Uterus (tissue), 3 donors: ENCODE measurements at regions not wholly inside any gene's neighbourhood (a gene's known extent, or its start where the extent isn't known, plus 50 kb on each side); places are given as distances from the start of the nearest gene placed in this dataset.
"Not testable (repeated sequence)": the region's sequence is repeated elsewhere in the genome, so short reads cannot be mapped to it uniquely, and the experiment has no call there.

ENCODE experiments used
- DNase-seq, 2 donors: peaks; one replicate each; pipeline ENCODE4 v3.0.0-alpha.2; 2019 to 2020
- H3K27ac ChIP-seq, 2 donors: fragments of 200-600 bp; sonication (generic); 1 replicate in 1 of 2; 2 replicates in 1 of 2; pipeline ENCODE4 v1.5.1; 2016 to 2018
- H3K27me3 ChIP-seq, 2 donors: fragments of 200-600 bp; sonication (generic); one replicate each; pipeline ENCODE4 v1.5.1; 2018 to 2019; ENCODE audit warnings: control low read depth in 1 of 2
- H3K36me3 ChIP-seq, 2 donors: fragments of 200-600 bp; sonication (generic); one replicate each; pipeline ENCODE4 v1.5.1; 2019; ENCODE audit warnings: control low read depth in 1 of 2
- H3K4me1 ChIP-seq, 2 donors: fragments of 200-600 bp; sonication (generic); one replicate each; pipeline ENCODE4 v1.5.1; 2018 to 2019; ENCODE audit warnings: control low read depth in 1 of 2
- H3K4me3 ChIP-seq, 2 donors: fragments of 200-600 bp; sonication (generic); 1 replicate in 1 of 2; 2 replicates in 1 of 2; pipeline ENCODE4 v1.5.1; 2018 to 2019; ENCODE audit warnings: mild to moderate bottlenecking in 1 of 2
- H3K9me3 ChIP-seq, 2 donors: fragments of 200-600 bp; sonication (generic); one replicate each; pipeline ENCODE4 v1.5.1; 2019; ENCODE audit warnings: control low read depth in 1 of 2
- POLR2A ChIP-seq, 2 donors: fragments of 450-650 bp; IDR thresholded peaks; one replicate each; pipeline ENCODE4 v1.6.1; 2016; ENCODE audit warnings: antibody characterized with exemption in 2 of 2, mild to moderate bottlenecking in 1 of 2, moderate library complexity in 1 of 2
- intact Hi-C: fragments of 100-400 bp; cut with DNase I; formaldehyde crosslinking; loops from one replicate; pipeline ENCODE4 v1.15.1; 2023; ENCODE audit warnings: low total_unique reads
- TF ChIP-seq, protein P1 (sequence below), 4 experiments: fragments of 200-600 bp in 2 of 4; fragments of 450-650 bp in 2 of 4; sonication (generic) in 2 of 4; IDR thresholded peaks; one replicate each; pipeline ENCODE4 v1.5.1; 2016 to 2019; ENCODE audit warnings: antibody characterized with exemption in 4 of 4, mild to moderate bottlenecking in 2 of 4, moderate library complexity in 1 of 4
- donor health status: DM: yes; HTN: yes; CAD: no.

DNA sequence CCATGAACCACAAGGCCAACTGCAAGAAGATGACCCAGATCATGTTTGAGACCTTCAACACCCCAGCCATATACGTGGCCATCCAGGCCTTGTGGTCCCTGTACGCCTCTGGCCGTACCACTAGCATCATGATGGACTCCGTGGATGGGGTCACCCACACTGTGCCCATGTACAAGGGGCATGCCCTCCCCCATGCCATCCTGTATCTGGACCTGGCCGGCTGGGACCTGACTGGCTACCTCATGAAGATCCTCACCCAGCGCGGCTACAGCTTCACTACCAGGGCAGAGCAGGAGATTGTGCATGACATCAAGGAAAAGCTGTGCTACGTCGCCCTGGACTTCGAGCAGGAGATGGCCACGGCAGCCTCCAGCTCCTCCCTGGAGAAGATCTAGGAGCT, 153.7 kb downstream of the CAVIN4 start:
- DNase-seq, result no peak

DNA sequence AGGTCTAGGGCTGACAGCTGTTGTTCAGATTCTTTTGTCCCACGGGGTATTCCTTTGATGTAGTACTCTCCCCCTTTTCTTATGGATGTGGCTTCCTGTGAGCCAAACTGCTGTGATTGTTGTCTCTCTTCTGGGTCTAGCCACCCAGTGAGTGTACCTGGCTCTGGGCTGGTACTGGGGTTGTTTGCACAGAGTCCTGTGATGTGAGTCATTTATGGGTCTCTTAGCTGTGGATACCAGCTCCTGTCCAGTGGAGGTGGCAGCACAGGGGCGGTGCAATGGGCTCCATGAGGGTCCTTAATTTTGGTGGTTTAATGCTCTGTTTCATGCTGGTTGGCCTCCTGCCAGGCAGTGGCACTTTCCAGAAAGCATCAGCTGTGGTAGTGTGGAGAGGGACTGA, 161.3 kb downstream of the CAVIN4 start:
- no peak overlapping the region for H3K4me3 ChIP-seq
- no peak for TF ChIP-seq POLR2A (IDR thresholded peaks at IDR 0.05)
- TF ChIP-seq, protein P1, sequence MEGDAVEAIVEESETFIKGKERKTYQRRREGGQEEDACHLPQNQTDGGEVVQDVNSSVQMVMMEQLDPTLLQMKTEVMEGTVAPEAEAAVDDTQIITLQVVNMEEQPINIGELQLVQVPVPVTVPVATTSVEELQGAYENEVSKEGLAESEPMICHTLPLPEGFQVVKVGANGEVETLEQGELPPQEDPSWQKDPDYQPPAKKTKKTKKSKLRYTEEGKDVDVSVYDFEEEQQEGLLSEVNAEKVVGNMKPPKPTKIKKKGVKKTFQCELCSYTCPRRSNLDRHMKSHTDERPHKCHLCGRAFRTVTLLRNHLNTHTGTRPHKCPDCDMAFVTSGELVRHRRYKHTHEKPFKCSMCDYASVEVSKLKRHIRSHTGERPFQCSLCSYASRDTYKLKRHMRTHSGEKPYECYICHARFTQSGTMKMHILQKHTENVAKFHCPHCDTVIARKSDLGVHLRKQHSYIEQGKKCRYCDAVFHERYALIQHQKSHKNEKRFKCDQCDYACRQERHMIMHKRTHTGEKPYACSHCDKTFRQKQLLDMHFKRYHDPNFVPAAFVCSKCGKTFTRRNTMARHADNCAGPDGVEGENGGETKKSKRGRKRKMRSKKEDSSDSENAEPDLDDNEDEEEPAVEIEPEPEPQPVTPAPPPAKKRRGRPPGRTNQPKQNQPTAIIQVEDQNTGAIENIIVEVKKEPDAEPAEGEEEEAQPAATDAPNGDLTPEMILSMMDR (IDR thresholded peaks at IDR 0.05), result no peak
- no peak overlapping the region for H3K27ac ChIP-seq
- intact Hi-C loops, result no loop called here
- H3K9me3 ChIP-seq, result no peaks in the 10 kb centered on the region
- DNase-seq, result no peak
- no peaks in the 10 kb centered on the region for H3K4me1 ChIP-seq
- no peaks in the 10 kb centered on the region for H3K27me3 ChIP-seq
- H3K36me3 ChIP-seq, result no peaks in the 10 kb centered on the region

More for the DNA sequence above, 153.7 kb downstream of the CAVIN4 start:
- Histone ChIP-seq H3K27ac (no peak overlapping the region), H3K9me3 (no peaks in the 10 kb centered on the region), H3K36me3 (no peaks in the 10 kb centered on the region), H3K4me3 (no peak overlapping the region), H3K4me1 (no peaks in the 10 kb centered on the region), H3K27me3 (no peaks in the 10 kb centered on the region)
- intact Hi-C loops, result no loop called here
- no peak for TF ChIP-seq POLR2A (IDR thresholded peaks at IDR 0.05)
- TF ChIP-seq, protein P1 (IDR thresholded peaks at IDR 0.05), result no peak

GRCh38 chr9:100739666-100740065, 161.8 kb downstream of the CAVIN4 start:
- H3K4me1 ChIP-seq, result no peaks in the 10 kb centered on the region
- intact Hi-C loops, result no loop called here
- no peak overlapping the region for H3K4me3 ChIP-seq
- TF ChIP-seq, protein P1 (IDR thresholded peaks at IDR 0.05), result no peak
- no peak for TF ChIP-seq POLR2A (IDR thresholded peaks at IDR 0.05)
- no peaks in the 10 kb centered on the region for H3K9me3 ChIP-seq
- no peak for DNase-seq
- no peaks in the 10 kb centered on the region for H3K36me3 ChIP-seq
- H3K27me3 ChIP-seq, result no peaks in the 10 kb centered on the region
- no peak overlapping the region for H3K27ac ChIP-seq

GRCh38 chr9:100748930-100749329, 171.1 kb downstream of the CAVIN4 start:
- H3K4me3 ChIP-seq, H3K9me3 ChIP-seq, H3K27me3 ChIP-seq, H3K4me1 ChIP-seq, H3K36me3 ChIP-seq, DNase-seq, intact Hi-C loops, H3K27ac ChIP-seq: not testable (repeated sequence)

GRCh38 chr9:100756217-100756616, 178.3 kb downstream of the CAVIN4 start:
- Histone ChIP-seq H3K27me3 (no peaks in the 10 kb centered on the region), H3K27ac (no peak overlapping the region), H3K4me3 (no peak overlapping the region), H3K4me1 (no peaks in the 10 kb centered on the region), H3K9me3 (no peaks in the 10 kb centered on the region), H3K36me3 (no peaks in the 10 kb centered on the region)
- intact Hi-C loops, result no loop called here
- TF ChIP-seq, protein P1 (IDR thresholded peaks at IDR 0.05), result no peak
- no peak for TF ChIP-seq POLR2A (IDR thresholded peaks at IDR 0.05)
- DNase-seq, result no peak

DNA sequence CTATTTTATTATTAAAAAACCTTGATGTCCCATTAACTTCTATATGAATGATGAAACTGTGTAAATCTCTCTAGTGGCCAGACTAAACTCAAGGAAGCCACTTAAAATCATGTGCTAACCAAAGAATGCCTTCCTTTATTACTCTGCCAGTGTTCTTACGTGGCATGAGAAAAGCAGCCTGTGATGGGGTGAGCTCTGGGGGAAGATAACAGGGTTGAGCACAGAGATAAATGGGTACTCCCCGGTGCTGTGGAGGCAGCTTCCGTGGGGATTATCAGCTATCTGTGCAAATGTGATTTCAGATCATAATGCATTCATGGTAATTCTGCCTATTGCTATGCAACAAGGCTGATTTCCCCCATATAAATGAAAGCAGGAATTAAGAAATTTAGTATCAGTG, 181.3 kb downstream of the CAVIN4 start:
- intact Hi-C loops, result no loop called here
- no peak for DNase-seq
- H3K4me3 ChIP-seq, result no peak overlapping the region
- no peaks in the 10 kb centered on the region for H3K36me3 ChIP-seq
- TF ChIP-seq POLR2A (IDR thresholded peaks at IDR 0.05), result no peak
- TF ChIP-seq, protein P1 (IDR thresholded peaks at IDR 0.05), result no peak
- H3K27me3 ChIP-seq, result no peaks in the 10 kb centered on the region
- no peaks in the 10 kb centered on the region for H3K4me1 ChIP-seq
- no peaks in the 10 kb centered on the region for H3K9me3 ChIP-seq
- no peak overlapping the region for H3K27ac ChIP-seq
